Tibial nerve (tissue), 4 donors: ENCODE measurements at regions not wholly inside any gene's neighbourhood (a gene's known extent, or its start where the extent isn't known, plus 50 kb on each side); places are given as distances from the start of the nearest gene placed in this dataset.

Experiments
- DNase-seq, 2 donors: peaks; one replicate each; pipeline ENCODE4 v3.0.0-alpha.2; 2019; ENCODE audit warnings: low spot score in 2 of 2
- H3K27ac ChIP-seq, 4 donors: fragments of 200-600 bp; sonication (generic) in 3 of 4; one replicate each; pipeline ENCODE4 v1.5.1; 2017 to 2019; ENCODE audit warnings: mild to moderate bottlenecking in 1 of 4
- H3K27me3 ChIP-seq, 2 donors: fragments of 200-600 bp; sonication (generic) in 1 of 2; one replicate each; pipeline versions ENCODE4 v1.5.1 to v1.6.0; 2017 to 2019
- H3K36me3 ChIP-seq, 3 donors: fragments of 200-600 bp; sonication (generic); one replicate each; pipeline ENCODE4 v1.5.1; 2018 to 2019
- H3K4me1 ChIP-seq, 4 donors: fragments of 200-600 bp; sonication (generic) in 3 of 4; one replicate each; pipeline ENCODE4 v1.5.1; 2017 to 2019
- H3K4me3 ChIP-seq, 4 donors: fragments of 200-600 bp; sonication (generic) in 3 of 4; one replicate each; pipeline ENCODE4 v1.5.1; 2017 to 2019; ENCODE audit warnings: mild to moderate bottlenecking in 1 of 4, moderate library complexity in 1 of 4
- H3K9me3 ChIP-seq, 4 donors: fragments of 200-600 bp; sonication (generic) in 3 of 4; one replicate each; pipeline ENCODE4 v1.5.1; 2017 to 2019
- CTCF ChIP-seq, 5 experiments: fragments of 200-600 bp in 3 of 5; fragments of 450-650 bp in 2 of 5; sonication (generic) in 3 of 5; IDR thresholded peaks; one replicate each; pipeline ENCODE4 v1.5.1; 2016 to 2019; ENCODE audit warnings: antibody characterized with exemption in 5 of 5, mild to moderate bottlenecking in 3 of 5, moderate library complexity in 2 of 5
- EP300 ChIP-seq, 2 donors: sonication (generic); formaldehyde crosslinking; IDR thresholded peaks; one replicate each; pipeline ENCODE4 v1.6.1; 2017; ENCODE audit warnings: antibody characterized with exemption in 2 of 2, mild to moderate bottlenecking in 1 of 2
- POLR2A ChIP-seq, 2 donors: fragments of 450-650 bp; IDR thresholded peaks; one replicate each; pipeline ENCODE4 v1.6.1; 2017; ENCODE audit warnings: antibody characterized with exemption in 2 of 2, mild to moderate bottlenecking in 2 of 2, moderate library complexity in 2 of 2
- WGBS, 2 donors: methylation state at CpG; one replicate each; pipeline ENCODE4 v1.1.5; 2018; 5-methylcytosine and 5-hydroxymethylcytosine counted together

- Histone ChIP-seq H3K4me1 (no peaks in the 10 kb centered on the region), H3K9me3 (no peaks in the 10 kb centered on the region), H3K27me3 (no peaks in the 10 kb centered on the region), H3K4me3 (no peak overlapping the region), H3K36me3 (no peaks in the 10 kb centered on the region), H3K27ac (no peak overlapping the region)
- TF ChIP-seq POLR2A (IDR thresholded peaks at IDR 0.05) (no peak), CTCF (IDR thresholded peaks at IDR 0.05) (no peak), EP300 (IDR thresholded peaks at IDR 0.05) (no peak)
- DNase-seq, result no peak
- 94 to 100% methylated on average over 1 of the region's 1 CpG for WGBS, 2 donors
These were observed 1178.5 kb upstream of the MIR17HG start for GRCh38 chr13:90168953-90169352.

GRCh38 chr13:90170208-90170607 is 1177.3 kb upstream of the MIR17HG start:
- TF ChIP-seq CTCF (IDR thresholded peaks at IDR 0.05), result no peak
- TF ChIP-seq POLR2A (IDR thresholded peaks at IDR 0.05), result no peak
- TF ChIP-seq EP300 (IDR thresholded peaks at IDR 0.05), result no peak
- no peaks in the 10 kb centered on the region for H3K36me3 ChIP-seq
- DNase-seq, result no peak
- H3K27ac ChIP-seq, result no peak overlapping the region
- H3K9me3 ChIP-seq, result no peaks in the 10 kb centered on the region
- no peaks in the 10 kb centered on the region for H3K27me3 ChIP-seq
- no peak overlapping the region for H3K4me3 ChIP-seq
- H3K4me1 ChIP-seq, result no peaks in the 10 kb centered on the region
- 60 to 69% methylated on average over 1 of the region's 1 CpG for WGBS, 2 donors

GRCh38 chr13:90171649-90172048 is 1175.8 kb upstream of the MIR17HG start:
- H3K4me1 ChIP-seq, result no peaks in the 10 kb centered on the region
- TF ChIP-seq POLR2A (IDR thresholded peaks at IDR 0.05) (no peak), EP300 (IDR thresholded peaks at IDR 0.05) (no peak), CTCF (IDR thresholded peaks at IDR 0.05) (no peak)
- 57 to 61% methylated on average over 1 of the region's 1 CpG for WGBS, 2 donors

GRCh38 chr13:90177512-90177911 is 1170.0 kb upstream of the MIR17HG start:
- no peaks in the 10 kb centered on the region for H3K36me3 ChIP-seq
- no peak for DNase-seq
- H3K27me3 ChIP-seq, result no peaks in the 10 kb centered on the region
- WGBS, 2 donors, result 82 to 84% methylated on average over 1 of the region's 1 CpG
- no peak overlapping the region for H3K27ac ChIP-seq
- H3K4me3 ChIP-seq, result no peak overlapping the region
- no peaks in the 10 kb centered on the region for H3K9me3 ChIP-seq
- H3K4me1 ChIP-seq, result no peaks in the 10 kb centered on the region
- no peak for TF ChIP-seq CTCF (IDR thresholded peaks at IDR 0.05)
- TF ChIP-seq EP300 (IDR thresholded peaks at IDR 0.05), result no peak
- no peak for TF ChIP-seq POLR2A (IDR thresholded peaks at IDR 0.05)

More at GRCh38 chr13:90171649-90172048, 1175.8 kb upstream of the MIR17HG start:
- no peak for DNase-seq
- Histone ChIP-seq H3K36me3 (no peaks in the 10 kb centered on the region), H3K4me3 (no peak overlapping the region), H3K27ac (no peak overlapping the region), H3K9me3 (no peaks in the 10 kb centered on the region), H3K27me3 (no peaks in the 10 kb centered on the region)

- TF ChIP-seq EP300 (IDR thresholded peaks at IDR 0.05), result no peak
- no peak for TF ChIP-seq CTCF (IDR thresholded peaks at IDR 0.05)
- TF ChIP-seq POLR2A (IDR thresholded peaks at IDR 0.05), result no peak
- Histone ChIP-seq H3K36me3 (no peaks in the 10 kb centered on the region), H3K27me3 (no peaks in the 10 kb centered on the region), H3K27ac (no peak overlapping the region), H3K4me3 (no peak overlapping the region), H3K4me1 (no peaks in the 10 kb centered on the region), H3K9me3 (no peaks in the 10 kb centered on the region)
- WGBS, 2 donors, result 53 to 62% methylated on average over 1 of the region's 1 CpG
- DNase-seq, result no peak
These were observed 1163.1 kb upstream of the MIR17HG start for GRCh38 chr13:90184355-90184754.
